SU-DHL-6 (cell line): ENCODE measurements at regions not wholly inside any gene's neighbourhood (a gene's known extent, or its start where the extent isn't known, plus 50 kb on each side); places are given as distances from the start of the nearest gene placed in this dataset.

Experiments
- CTCF ChIP-seq: fragments of 200-600 bp; sonication (generic); IDR thresholded peaks from one replicate; pipeline ENCODE4 v1.5.1; 2017; ENCODE audit warnings: antibody characterized with exemption, mild to moderate bottlenecking, low read length, moderate library complexity; ENCODE audit not compliant: insufficient read depth, poor library complexity, severe bottlenecking
- EZH2phosphoT487 ChIP-seq: fragments of 200-600 bp; sonication (generic), shearing (Covaris generic); conservative IDR thresholded peaks from 2 replicates; pipeline ENCODE4 v1.6.1; 2018; ENCODE audit warnings: mild to moderate bottlenecking, antibody characterized with exemption, low read length, moderate library complexity, mixed read lengths

- TF ChIP-seq CTCF (no peak), EZH2phosphoT487 (no peak)
These were observed 162.9 kb upstream of the TLE3 start for GRCh38 chr15:70260580-70260979.
